Ovary (tissue), 3 donors: ENCODE measurements at regions not wholly inside any gene's neighbourhood (a gene's known extent, or its start where the extent isn't known, plus 50 kb on each side); places are given as distances from the start of the nearest gene placed in this dataset.

Experiments used
- CTCF ChIP-seq, 3 donors: fragments of 450-650 bp in 2 of 3; fragments of 200-600 bp in 1 of 3; IDR thresholded peaks; one replicate each; pipeline versions ENCODE4 v1.5.1 to v1.8.0; 2016 to 2022; ENCODE audit warnings: antibody characterized with exemption in 3 of 3, mild to moderate bottlenecking in 1 of 3
- EP300 ChIP-seq: sonication (generic); formaldehyde crosslinking; IDR thresholded peaks from one replicate; pipeline ENCODE4 v1.6.1; 2017; ENCODE audit warnings: antibody characterized with exemption
- POLR2A ChIP-seq: fragments of 450-650 bp; IDR thresholded peaks from one replicate; pipeline ENCODE4 v1.6.1; 2017; ENCODE audit warnings: antibody characterized with exemption, mild to moderate bottlenecking, moderate library complexity
- donor health status: DM: no; HTN: no; CAD: no.

DNA sequence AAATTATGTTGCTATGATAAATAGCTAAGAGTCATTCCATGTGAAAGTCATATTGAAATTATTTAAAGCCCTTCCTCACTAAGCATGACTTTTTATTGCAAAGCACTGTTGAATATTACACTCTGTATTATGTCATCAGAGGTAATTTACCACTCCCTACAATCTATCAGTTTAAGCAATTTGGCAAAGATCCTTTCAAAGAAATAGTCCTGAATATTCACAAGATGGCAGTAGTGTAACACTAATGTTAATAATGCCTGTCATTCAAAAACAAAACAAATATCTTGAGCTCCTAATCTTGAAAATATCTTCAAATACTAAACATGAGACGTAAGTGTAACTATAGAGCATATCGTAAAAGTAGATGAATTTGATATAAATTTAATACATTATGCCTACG lies 208.6 kb upstream of the TECRL start:
- TF ChIP-seq CTCF (IDR thresholded peaks at IDR 0.05) (no peak), POLR2A (no peak), EP300 (no peak)
